ENCODE measurements at regions not wholly inside any gene's neighbourhood (a gene's known extent, or its start where the extent isn't known, plus 50 kb on each side); places are given as distances from the start of the nearest gene placed in this dataset.

DNA sequence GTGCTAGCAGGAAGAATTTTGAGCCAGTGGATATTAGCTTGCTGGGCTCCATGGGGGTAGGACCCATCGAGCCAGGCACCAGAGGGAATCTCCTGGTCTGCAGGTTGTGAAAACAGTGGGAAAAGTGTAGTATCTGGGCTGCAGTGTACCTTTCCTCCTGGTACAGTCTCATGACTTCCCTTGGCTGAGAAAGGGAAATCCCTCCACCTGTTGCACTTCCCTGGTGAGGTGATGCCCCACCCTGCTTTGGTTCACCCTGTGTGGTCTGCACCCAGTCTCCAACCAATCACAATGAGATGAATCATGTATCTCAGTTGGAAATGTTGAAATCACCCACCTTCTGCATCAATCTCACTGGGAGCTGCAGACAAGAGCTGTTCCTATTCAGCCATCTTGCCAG is 341.4 kb upstream of the IRS4 start:
- TF ChIP-seq, protein P1, sequence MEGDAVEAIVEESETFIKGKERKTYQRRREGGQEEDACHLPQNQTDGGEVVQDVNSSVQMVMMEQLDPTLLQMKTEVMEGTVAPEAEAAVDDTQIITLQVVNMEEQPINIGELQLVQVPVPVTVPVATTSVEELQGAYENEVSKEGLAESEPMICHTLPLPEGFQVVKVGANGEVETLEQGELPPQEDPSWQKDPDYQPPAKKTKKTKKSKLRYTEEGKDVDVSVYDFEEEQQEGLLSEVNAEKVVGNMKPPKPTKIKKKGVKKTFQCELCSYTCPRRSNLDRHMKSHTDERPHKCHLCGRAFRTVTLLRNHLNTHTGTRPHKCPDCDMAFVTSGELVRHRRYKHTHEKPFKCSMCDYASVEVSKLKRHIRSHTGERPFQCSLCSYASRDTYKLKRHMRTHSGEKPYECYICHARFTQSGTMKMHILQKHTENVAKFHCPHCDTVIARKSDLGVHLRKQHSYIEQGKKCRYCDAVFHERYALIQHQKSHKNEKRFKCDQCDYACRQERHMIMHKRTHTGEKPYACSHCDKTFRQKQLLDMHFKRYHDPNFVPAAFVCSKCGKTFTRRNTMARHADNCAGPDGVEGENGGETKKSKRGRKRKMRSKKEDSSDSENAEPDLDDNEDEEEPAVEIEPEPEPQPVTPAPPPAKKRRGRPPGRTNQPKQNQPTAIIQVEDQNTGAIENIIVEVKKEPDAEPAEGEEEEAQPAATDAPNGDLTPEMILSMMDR (conservative IDR thresholded peaks at IDR 0.05 in 1 of 2, IDR thresholded peaks at IDR 0.05 in 1 of 2; ENCODE audit: low read depth in 1 of 2, low read length in 2 of 2) = no peak
- no peak for TF ChIP-seq EZH2 (IDR thresholded peaks at IDR 0.05; ENCODE audit: low read length, missing control alignments)
